ENCODE measurements at regions not wholly inside any gene's neighbourhood (a gene's known extent, or its start where the extent isn't known, plus 50 kb on each side); places are given as distances from the start of the nearest gene placed in this dataset.
A peak's percentile ranks its signal among the peaks of the same experiment; 100 is the strongest.

DNA sequence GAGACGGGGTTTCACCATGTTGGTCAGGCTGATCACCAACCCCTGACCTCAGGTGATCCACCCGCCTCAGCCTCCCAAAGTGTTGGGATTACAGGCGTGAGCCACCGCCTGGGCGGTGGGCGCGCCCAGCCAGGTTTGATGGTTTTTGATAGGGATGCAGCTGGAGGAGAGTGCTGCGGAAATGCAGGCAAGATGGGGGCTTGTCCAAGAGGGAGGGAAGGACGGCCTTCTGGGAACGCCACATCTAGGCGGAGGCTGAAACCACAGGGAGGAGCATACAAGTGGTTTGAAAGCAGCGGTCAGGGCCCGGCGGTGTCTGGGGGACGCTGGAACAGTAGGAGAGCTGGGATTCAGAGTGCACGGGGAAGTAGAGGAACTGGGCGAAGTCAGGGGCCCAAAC, 134.6 kb downstream of the VRK1 start:
- DNase-seq = no peak

DNA sequence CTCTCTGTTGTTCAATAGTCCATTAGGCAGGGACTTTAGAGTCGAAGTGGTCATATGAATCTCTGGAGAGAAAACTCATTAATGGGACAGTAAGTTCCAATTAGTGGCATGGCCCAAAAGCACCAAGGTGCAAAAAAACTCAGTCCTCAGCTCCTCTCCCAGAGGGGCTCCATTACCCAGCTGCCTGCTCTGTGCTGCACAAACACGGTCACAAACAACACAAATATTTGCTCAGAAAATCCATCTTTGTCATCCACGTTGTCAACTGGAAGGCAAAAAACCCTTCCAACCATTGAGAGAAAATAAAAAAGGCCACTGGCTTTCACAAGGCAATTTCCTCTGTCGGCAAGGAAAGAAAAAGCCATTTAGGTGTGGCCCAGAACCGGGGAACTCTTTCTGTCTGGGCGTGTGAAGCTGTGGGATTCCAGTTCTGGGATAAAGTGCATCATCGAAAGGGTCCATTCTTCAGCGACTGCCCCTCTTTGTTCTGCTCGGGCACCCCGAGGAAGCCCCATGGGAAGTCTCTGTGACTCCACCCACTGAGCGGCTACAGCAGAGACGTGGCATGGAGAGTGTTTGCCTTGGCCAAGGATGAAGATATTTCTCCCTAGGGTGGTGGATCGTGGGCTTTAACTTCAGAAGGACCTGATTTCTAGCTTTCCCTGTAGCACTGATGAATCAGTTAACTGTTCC, 137.6 kb downstream of the VRK1 start:
- DNase-seq = no peak

DNA sequence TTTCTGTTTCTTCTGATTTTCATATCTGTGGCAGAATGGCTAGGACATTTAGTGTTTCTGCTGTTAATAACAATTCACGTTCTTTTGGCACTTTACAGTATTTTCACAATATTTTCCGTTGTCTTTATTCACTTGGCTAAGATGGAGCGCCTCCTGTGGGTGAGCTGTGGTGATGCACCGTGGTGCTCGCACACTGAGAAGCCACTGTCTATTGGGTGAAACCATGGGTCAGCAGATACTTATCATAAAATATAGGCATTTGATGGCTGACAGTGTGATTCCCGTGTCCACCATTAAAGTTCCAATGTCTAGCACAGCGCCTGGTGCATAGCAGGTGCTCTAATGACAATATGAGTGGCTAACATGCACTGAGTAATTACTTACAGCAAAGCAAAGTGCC, 141.8 kb downstream of the VRK1 start:
- DNase-seq = no peak

DNA sequence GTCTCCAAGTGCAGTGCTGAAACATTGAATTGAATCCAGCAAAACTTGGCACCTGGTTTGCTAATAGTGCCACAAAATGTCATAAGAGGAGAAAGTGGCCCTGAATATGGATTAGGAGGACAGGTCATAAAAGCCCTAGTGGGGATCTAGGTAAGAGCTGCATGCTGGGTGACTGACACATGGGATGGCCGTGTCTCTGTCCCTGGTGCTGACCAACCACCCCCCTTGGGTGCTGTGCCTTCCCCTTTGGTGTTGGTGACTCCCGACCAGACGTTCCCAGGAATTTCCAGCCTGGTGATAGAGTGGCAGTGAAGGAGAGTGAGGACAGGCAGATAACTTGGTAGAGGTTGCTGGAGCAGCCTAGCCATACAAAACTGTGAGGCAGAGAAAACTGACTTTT, 142.8 kb downstream of the VRK1 start:
- DNase-seq = no peak

DNA sequence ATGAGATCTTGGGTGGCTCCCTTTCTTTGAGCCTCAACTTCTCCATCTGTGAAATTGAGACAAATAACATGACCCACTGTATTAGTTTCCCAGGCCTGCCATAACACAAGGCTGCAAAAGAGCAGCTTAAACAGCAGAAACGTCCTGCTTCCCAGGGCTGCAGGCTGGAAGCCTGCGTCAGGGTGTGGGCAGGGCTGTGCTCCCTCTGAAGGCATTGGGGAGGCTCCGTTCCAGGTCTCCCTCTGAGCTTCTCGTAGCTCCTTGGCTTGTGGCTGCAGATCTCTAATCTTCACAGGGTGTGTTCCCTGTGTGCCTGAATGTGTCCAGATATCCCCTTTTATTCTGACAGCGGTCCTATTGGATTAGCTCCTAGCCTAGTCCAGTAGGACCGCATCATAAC, 147.1 kb downstream of the VRK1 start:
- DNase-seq = no peak

DNA sequence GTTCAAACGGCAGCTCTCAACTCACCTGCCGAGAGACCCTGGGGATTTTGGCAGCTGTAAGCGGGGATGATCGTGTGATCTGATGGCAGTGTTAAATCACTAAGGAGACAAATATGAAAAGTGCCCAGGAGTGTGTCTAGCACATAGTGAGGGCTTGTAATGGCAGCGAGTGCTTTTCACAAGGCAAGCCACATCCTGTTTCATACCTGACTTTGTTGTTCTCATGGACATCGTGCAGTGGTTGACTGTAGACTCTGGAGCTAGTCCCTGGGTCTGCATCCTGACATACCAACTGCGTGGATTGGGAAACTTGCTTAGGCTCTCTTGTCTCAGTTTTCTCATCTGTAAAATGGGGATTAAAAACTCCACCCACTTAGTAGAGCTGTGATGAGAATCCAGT, 148.5 kb downstream of the VRK1 start:
- no peak for DNase-seq

DNA sequence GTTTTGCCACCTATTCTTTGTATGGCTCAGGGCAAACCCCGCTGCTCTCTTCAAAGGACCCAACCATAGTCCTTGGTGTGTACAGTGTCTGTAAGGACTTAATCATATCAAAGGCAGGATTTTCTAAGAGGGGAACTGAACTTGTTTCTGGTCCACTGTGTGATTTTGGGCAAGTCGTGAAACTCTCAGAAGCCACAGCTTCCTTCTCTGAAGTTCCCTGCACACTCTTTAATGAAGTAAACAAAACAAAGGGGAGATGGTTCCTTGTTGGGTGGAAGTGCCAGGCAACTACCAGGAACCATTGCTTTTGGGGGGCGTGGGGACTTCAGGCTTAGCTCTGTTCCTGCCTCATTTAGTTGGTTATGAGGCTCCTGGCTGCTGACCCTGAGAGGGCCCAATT, 152.4 kb downstream of the VRK1 start:
- no peak for DNase-seq

DNA sequence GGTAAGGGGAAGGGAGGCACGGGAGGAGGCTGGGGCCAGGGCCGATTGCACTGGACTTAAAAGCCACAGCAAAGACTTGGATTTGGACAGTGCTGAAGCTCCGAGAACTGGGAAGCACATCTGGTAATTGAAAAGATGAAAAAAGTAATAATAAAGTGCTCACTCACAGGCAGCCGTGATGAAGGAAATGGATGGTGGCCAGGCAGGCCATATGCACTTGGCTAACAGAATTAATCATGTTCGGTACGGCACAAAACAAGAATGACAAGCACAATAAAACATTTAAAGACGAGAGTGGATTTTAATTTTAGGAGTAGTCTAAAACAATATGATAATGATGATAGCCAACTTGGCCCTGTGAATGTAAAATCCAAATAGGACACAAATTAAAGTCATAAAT, 154.3 kb downstream of the VRK1 start:
- DNase-seq = no peak

DNA sequence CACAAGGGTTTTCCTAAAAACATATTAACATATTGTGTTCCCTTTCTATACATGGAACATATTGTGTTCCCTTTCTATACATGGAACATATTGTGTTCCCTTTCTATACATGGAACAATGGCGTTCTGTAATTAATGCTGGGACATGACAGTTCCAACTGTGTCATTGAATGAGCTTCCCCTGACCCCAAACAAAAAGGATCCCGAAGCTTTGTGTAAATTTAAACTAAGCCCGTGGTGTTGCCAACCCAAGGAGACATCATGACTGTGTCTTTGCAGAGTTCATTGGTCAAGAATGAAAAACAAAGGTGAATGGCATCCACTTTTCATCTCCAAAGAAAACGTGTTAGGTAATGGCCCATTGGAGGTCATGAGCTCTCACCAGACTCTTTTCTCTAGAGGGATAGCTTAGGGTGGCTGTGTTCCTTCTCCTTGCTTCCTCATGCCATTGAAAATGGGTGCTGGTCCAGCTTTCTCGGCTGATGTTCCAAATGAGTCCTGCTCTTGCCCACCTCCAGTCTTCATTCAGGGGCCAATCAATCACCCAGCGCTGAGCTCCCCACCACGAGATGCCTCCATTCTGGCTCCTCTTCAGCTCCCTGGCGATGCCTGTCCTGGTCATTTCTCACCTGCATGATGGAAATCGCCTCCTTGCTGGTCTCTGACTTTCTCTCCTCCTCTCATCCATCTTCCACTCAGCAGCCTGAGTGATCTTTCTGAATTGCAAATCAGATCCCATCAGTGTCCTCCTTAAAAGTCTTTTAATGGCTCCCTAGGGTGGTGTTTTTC, 156.1 kb downstream of the VRK1 start:
- no peak for DNase-seq

DNA sequence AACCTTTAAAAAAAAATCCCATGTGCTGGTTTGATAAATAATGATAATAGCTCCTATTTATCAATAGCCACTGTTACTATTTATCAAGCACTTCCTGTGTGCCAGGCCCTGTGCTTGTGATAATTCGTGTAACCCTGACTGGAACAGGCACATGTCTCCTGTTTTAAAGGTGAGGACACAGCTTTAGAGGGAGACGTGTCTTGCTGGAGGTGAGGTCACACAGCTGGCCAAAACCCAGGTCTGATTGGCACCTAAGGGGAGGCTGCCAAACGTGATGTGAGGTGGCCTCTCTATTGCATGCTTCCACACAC, 156.6 kb downstream of the VRK1 start:
- no peak for DNase-seq

DNA sequence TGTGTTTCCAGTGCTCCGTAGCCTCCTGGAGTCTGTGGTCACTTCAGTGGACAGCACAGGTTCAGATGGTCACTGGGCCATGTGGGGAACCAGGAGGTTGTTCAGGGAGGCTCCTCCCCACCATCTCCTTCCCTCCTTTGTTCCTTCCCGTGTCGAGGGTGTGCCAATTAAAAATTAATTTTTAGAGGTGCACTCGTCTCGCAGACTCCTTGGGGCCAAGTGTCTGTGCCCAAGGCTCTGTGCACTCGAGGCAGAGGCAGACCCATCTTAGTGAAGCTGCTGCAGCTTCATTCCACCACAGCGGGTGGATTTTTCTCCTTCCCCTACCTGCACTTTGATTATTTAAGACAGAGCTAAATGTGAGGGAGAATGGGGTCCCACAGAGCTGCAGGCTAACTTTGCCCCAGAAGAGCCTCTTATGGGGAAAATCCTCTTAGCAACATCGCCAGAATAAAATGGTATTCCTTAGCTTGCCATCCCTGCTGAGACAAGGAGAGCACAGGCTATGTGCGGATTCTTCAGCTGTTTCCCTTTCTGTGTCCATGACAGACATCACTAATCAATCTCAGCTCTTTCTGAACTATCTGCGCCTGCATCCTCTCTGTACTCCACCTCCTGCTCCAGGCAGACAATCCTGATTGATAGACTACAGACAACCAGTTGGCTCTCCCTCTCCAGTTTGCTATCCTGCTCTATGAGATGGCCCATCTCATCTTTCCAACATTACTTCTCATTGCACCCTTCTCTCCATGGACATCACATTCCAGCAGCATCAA, 159.5 kb downstream of the VRK1 start:
- DNase-seq = no peak

DNA sequence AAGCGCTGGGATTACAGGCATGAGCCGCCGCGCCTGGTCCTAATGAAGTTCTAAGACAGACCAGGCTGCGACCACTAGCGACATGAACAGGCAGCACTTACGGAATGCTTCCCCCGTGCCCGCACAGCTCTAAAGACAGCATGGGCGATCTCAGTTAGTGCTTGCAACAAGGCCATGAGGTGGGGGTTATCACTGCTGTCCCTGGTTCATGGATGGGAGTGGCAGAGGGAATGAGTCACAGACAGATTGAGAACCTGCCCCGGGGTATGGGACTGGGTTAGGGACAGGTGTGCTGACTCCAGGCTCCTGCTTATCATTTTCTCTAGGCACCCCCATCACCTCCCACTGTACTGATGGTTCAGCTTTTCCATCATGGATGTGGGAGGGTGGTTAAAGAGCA, 160.9 kb downstream of the VRK1 start:
- no peak for DNase-seq

DNA sequence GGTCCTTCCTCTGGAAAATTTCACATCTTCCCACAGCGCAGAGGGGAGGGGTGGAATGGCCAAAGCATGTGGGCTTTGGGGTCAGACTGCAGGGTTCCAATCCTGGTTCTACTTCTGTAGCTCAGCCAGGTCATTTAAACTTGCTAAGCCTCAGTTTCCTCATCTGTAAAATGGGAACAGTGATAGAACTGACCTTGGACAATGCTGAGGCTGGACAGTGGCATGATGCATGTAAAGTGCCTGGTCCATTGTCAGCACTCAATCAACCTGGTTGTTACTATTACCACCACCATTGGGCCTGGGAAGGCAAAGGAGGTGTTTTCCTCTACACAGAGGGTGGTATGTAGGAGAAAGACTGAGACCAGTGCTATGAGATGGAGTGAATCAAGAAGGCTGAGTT, 162.8 kb downstream of the VRK1 start:
- no peak for DNase-seq

DNA sequence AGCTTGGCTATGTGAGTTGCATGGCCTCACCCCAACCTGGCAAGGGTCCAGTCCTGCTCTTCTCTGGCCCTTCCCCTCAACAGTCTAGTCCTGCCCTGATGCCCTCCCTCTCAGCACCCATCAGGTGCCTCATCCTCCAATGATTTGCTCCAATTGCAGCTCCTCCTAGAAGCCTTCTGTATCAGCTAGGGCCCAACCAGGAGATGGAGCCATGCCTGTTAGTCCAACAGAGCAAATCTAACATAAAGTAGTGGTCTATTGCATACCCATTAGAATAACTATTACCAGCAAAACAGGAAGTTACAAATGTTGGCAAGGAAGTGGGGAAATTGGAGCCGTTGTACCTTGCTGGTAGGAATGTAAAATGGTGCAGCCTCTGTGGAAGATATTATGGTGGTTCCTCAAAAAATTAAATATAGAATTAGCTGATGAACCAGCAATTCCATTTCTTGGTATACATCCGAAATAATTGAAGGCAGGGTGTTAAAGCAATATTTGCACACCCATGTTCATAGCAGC, 163.5 kb downstream of the VRK1 start:
- DNase-seq = no peak

DNA sequence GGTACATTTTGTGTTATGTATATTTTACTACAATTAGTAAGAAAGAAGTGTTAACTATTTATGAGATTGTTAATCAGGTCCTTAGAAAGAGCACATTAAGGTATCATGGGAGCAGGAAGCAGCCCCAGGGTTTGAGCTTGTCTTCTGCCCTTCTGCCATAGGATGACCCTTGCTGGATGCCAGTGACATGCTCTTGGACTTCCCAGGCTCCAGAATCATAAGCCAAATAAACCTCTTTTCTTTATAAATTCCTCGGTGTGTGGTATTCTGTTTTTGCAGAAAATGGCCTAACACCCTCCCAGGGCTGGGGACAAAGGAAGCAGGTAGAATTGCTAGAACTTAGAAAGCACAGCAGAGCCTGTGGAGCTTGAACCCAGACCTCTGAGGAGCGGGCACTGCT, 164.7 kb downstream of the VRK1 start:
- DNase-seq = no peak

DNA sequence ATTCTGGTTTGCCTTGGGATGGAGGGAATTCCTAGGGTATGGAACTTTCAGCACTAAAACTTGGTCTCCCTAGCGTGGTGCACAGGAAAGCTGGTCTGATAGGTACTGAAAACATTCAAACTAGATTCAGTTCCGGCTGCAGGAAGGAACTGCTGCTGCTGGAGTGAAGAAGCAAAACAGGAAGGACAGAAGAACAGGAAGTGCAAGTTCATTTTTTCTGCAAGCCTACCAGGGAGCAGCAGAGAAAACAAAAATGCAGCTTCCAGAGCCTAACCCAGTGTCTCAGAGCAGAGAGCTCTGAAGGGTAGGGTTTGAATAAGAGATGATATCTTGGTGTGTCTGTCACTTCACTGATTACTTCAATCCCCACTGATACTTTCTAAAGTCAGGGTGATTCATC, 165.2 kb downstream of the VRK1 start:
- no peak for DNase-seq

DNA sequence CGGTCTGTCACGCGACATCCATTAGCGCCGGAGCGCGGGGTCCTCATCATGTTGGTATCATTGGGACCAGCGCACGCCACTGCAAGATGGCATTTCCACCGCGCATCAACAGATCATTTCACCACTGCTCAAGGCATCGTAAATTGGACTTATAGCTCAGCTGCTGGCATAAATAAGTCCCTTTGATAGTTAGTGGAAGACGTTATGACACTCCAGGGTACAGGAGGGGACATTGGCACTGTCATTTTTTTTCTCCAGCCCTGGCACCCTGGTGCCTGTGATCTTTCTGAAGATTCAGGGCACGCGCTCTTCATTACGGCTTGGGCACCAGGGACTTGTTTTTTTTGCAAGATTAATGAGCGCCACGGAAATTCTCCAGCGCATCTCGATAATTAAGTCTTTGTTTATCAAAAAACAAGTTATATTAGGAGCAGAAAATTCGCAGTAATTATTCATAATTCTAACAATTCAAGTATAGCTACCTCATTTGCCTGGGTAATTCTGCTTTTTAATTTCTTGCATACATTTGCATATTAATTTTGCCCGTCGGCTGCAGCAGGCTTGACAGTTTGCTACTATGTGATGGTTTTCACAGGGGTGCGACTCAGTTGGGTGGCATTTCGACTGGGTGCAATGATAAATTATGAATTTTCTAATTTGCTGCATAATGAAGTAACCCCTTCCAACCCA, 167.7 kb downstream of the VRK1 start:
- DNase-seq = no peak

DNA sequence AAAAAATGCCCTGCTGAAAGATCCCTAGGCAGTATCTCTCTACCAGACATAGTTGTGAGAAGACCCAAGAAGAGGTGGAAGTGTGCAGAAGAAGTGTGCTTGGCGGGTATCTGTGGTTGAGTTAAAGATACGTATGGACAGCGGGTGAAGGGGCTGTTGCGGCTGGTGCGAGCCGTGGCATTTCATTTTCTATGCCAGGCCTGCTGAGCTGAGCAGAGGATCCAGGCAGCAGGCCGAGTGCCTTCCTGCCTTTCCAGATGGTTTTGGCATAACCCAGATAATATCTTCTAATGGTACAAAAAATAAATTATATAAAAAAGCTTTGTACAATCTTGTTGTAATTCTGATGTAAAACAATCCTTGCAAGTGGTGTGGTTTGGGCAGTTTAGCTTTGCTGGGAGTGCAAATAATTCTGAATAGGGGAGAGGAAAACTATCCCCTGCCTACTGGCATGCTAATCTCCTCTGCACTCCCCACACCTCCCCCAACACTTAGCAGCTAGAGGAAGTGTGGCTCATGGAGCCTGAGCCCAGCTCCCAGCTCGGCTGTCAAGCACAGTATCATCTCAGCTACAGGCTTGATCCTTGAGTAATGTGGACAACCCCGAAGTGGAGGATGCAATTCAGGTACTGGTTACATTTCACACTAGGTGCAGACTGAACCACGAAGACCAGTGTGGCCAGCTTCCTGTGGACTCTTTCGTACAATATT, 168.9 kb downstream of the VRK1 start:
- DNase-seq = no peak

DNA sequence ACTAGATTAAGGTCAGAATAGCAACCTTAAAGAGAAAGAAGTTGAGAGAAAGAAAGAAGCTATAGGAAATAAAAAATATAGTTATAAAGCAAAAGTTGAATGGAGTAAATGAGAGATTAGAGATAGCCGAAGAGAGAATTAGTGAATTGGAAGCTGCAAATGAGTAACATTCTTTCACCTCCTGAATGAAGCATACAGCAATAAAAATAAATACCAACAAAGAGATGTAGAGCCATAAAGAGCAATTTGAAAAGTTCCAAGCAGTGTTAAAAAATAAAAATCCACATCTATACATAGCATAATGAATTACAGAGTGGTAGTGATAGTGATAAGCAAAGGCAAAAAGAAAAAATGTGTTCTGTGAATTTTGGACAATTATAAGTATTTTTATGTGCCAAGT, 177.9 kb downstream of the VRK1 start:
- peak; percentile 10 for DNase-seq

DNA sequence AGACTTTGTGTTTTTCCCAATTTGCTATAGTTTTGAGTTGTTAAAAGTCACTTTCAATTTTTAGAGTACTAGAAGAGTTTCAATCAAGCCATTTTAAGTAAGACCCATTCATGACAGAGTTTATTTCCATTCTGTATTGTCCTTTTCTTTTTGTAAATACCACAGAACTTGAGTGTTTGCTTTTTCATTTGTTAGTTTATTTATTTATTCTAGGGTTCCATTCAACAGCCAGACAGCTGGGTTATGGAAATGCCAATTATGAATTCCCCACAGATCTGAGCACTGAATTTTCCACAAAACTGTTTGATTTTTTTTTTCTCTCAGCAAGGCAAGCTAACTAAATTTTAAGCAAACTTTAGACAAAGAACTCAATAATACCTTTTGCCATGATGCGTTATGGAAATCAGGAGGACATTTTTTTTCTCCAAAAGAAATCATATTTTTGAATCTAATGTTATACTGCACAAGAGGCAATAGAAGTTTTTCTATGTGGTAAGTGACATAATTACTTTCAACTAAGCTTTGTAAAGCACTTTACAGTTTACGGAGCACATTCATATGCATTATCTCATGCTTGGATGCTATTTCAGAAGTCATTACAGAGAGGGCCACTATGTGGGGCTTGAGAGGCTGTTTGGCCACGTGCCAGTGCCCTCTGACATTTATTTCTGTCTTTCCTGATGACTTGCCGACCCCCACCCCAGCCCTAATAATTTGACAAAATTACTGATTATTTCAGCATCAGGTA, 181.5 kb downstream of the VRK1 start:
- peak; percentile 98 for DNase-seq

DNA sequence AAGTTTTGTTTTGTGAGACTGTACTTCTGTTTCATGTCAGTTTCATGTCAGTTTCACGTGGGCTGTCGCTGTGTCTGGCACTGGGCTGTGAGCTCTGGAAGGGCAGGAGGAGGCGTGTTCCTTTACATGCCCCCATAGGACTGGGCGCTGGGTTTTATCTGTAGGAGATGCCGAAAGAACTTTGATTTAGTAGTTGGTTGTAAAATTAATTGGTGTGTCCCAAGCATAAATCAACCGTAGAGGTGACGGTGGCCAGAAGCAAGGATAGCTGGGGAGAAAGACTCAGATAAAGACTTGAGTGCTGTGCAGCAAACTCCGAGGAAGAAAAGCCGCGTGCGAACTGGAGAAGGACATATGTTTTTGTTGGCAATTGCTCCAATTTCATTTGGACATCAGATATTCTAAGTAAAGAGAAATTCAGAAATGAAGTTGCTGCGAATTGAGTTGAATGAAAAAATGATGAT, 182.5 kb downstream of the VRK1 start:
- DNase-seq = peak; percentile 85

DNA sequence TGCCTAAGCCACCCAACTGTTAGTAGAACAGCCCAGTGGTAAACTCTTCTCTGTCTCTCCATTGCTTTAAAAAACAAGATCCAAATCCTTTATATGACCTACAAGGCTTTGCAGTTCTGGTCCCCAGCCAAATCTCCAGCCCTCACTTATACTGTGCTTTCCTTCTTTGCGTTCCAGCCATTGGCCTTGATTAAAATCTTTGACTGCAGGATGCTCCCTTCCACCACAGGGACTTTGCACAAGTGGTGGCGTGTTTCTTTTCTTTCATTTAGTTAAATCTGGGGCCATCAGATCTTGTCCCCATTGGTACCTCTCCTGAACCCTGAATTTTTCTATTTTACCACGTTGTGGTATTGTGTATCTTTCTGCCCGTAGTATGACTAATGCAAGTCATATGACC, 183.7 kb downstream of the VRK1 start:
- peak; percentile 39 for DNase-seq
